ENCODE measurements at regions not wholly inside any gene's neighbourhood (a gene's known extent, or its start where the extent isn't known, plus 50 kb on each side); places are given as distances from the start of the nearest gene placed in this dataset.

- no peak for TF ChIP-seq GLIS3 (CRISPR knock-in tag; IDR thresholded peaks at IDR 0.05)
- TF ChIP-seq ZNF565 (CRISPR knock-in tag; conservative IDR thresholded peaks at IDR 0.05; ENCODE audit: low read depth): no peak
- TF ChIP-seq ZFP3 (CRISPR knock-in tag; IDR thresholded peaks at IDR 0.05): no peak
- no peak for TF ChIP-seq PPARA (CRISPR knock-in tag; IDR thresholded peaks at IDR 0.05; ENCODE audit: borderline replicate concordance)
These were observed 86.6 kb upstream of the EYA2 start (continued) for GRCh38 chr20:46807998-46808397.

GRCh38 chr20:46808565-46808964 is 86.1 kb upstream of the EYA2 start:
- ATAC-seq: no peak

GRCh38 chr20:46809706-46810360 is 84.8 kb upstream of the EYA2 start:
- no peak for TF ChIP-seq TOX (CRISPR knock-in tag; IDR thresholded peaks at IDR 0.05; ENCODE audit: borderline replicate concordance)
- TF ChIP-seq SNAI2 (CRISPR knock-in tag; IDR thresholded peaks at IDR 0.05): no peak
- TF ChIP-seq ZFP3 (CRISPR knock-in tag; IDR thresholded peaks at IDR 0.05): no peak
- TF ChIP-seq ZNF565 (CRISPR knock-in tag; conservative IDR thresholded peaks at IDR 0.05; ENCODE audit: low read depth): no peak
- TF ChIP-seq ESRRG (CRISPR knock-in tag; IDR thresholded peaks at IDR 0.05): no peak
- no peak for TF ChIP-seq CREB5 (CRISPR knock-in tag; IDR thresholded peaks at IDR 0.05; ENCODE audit: low read depth)
- no peak for TF ChIP-seq GLIS3 (CRISPR knock-in tag; IDR thresholded peaks at IDR 0.05)
- no peak for TF ChIP-seq ARNTL (CRISPR knock-in tag; IDR thresholded peaks at IDR 0.05; ENCODE audit: borderline replicate concordance, low read depth)
- TF ChIP-seq OSR1 (CRISPR knock-in tag; IDR thresholded peaks at IDR 0.05): no peak
- no peak for TF ChIP-seq CSRNP3 (CRISPR knock-in tag; IDR thresholded peaks at IDR 0.05)
- no peak for TF ChIP-seq BACH2 (CRISPR knock-in tag; IDR thresholded peaks at IDR 0.05; ENCODE audit: borderline replicate concordance)
- no peak for TF ChIP-seq ZNF8 (CRISPR knock-in tag; IDR thresholded peaks at IDR 0.05)
- no peak for TF ChIP-seq ZNF70 (CRISPR knock-in tag; IDR thresholded peaks at IDR 0.05)
- TF ChIP-seq RARB (CRISPR knock-in tag; IDR thresholded peaks at IDR 0.05): no peak
- TF ChIP-seq PPARA (CRISPR knock-in tag; IDR thresholded peaks at IDR 0.05; ENCODE audit: borderline replicate concordance): no peak
- ATAC-seq: no peak

More at GRCh38 chr20:46808565-46808964, 86.1 kb upstream of the EYA2 start:
- no peak for TF ChIP-seq CSRNP3 (CRISPR knock-in tag; IDR thresholded peaks at IDR 0.05)

- no peak for ATAC-seq
- no peak for TF ChIP-seq CSRNP3 (CRISPR knock-in tag; IDR thresholded peaks at IDR 0.05)
- no peak for TF ChIP-seq ZFP3 (CRISPR knock-in tag; IDR thresholded peaks at IDR 0.05)
- no peak for TF ChIP-seq ZFP30 (CRISPR knock-in tag; IDR thresholded peaks at IDR 0.05)
- no peak for TF ChIP-seq PATZ1 (CRISPR knock-in tag; IDR thresholded peaks at IDR 0.05; ENCODE audit: borderline replicate concordance)
- TF ChIP-seq GLIS3 (CRISPR knock-in tag; IDR thresholded peaks at IDR 0.05): no peak
These were observed 84.0 kb upstream of the EYA2 start for GRCh38 chr20:46810448-46811223.
